HL-60 (cell line): ENCODE measurements at regions not wholly inside any gene's neighbourhood (a gene's known extent, or its start where the extent isn't known, plus 50 kb on each side); places are given as distances from the start of the nearest gene placed in this dataset.

Source experiments
- DNase-seq, 2 experiments: peaks; one replicate each; pipeline ENCODE4 v3.0.0-alpha.2; 2010 to 2020; ENCODE audit warnings: low read depth in 1 of 2, low spot score in 1 of 2
- H3K27ac ChIP-seq: fragments of 250-450 bp; sonication (Bioruptor Pico); replicated peaks from 2 replicates; pipeline ENCODE4 v1.5.1; 2020; ENCODE audit warnings: mild to moderate bottlenecking, moderate library complexity
- H3K27me3 ChIP-seq: fragments of 250-450 bp; sonication (Bioruptor Pico); 2 replicates; pipeline ENCODE4 v1.5.1; 2021; ENCODE audit warnings: mild to moderate bottlenecking, moderate library complexity; ENCODE audit not compliant: insufficient read depth, poor library complexity, severe bottlenecking
- H3K4me3 ChIP-seq: replicated peaks from 2 replicates; pipeline ENCODE4 v1.5.1; 2011; ENCODE audit warnings: mild to moderate bottlenecking, control low read depth, low read length; ENCODE audit not compliant: insufficient read depth
- GABPA ChIP-seq: IDR thresholded peaks from 2 replicates; pipeline ENCODE4 v1.6.1; 2012; ENCODE audit warnings: low read depth
- POLR2AphosphoS5 ChIP-seq: IDR thresholded peaks from 2 replicates; pipeline ENCODE4 v1.6.1; 2012; ENCODE audit warnings: low read depth
- SPI1 ChIP-seq: IDR thresholded peaks from 2 replicates; pipeline ENCODE4 v1.6.1; 2012; ENCODE audit warnings: low read depth, mild to moderate bottlenecking, borderline replicate concordance
- TF ChIP-seq, protein P1 (sequence below): IDR thresholded peaks from one replicate; pipeline ENCODE4 v1.5.1; 2011; ENCODE audit warnings: low read length, control low read depth, inconsistent platforms; ENCODE audit not compliant: insufficient read depth
- TF ChIP-seq, protein P2 (sequence below): IDR thresholded peaks from 2 replicates; pipeline ENCODE4 v1.6.1; 2012; ENCODE audit warnings: low read depth; ENCODE audit not compliant: insufficient replicate concordance

DNA sequence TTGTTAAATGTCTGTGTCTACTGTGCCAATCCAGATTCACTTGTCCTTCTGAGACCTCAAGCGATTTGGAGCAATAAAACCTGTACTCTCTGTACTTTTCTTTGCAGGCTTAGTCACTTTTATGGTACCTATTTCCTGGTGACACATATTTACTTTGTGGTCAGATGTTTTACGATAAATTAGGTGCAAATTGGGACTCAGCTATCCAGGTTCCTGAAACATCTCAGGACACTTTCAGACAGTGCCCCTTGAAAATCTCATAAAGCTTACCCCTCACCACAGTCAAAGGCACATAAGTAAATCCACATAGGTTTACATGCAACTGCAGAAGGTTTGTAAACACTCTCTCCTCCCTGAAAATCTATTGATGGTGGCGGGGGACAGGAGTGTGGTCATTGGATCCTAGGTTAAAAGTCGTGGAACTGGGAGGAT lies 438.8 kb downstream of the EFNB2 start:
- H3K4me3 ChIP-seq = no peak overlapping the region
- peaks cover 2% of the 10 kb centered on the region for H3K27me3 ChIP-seq
- no peak overlapping the region for H3K27ac ChIP-seq
- DNase-seq = no peak
- TF ChIP-seq SPI1 (no peak), GABPA (no peak), POLR2AphosphoS5 (no peak)

GRCh38 chr13:106095919-106096318 lies 439.5 kb downstream of the EFNB2 start:
- peaks cover 2% of the 10 kb centered on the region for H3K27me3 ChIP-seq
- TF ChIP-seq POLR2AphosphoS5 = no peak
- TF ChIP-seq SPI1 = no peak
- no peak for TF ChIP-seq GABPA
- TF ChIP-seq, protein P1, sequence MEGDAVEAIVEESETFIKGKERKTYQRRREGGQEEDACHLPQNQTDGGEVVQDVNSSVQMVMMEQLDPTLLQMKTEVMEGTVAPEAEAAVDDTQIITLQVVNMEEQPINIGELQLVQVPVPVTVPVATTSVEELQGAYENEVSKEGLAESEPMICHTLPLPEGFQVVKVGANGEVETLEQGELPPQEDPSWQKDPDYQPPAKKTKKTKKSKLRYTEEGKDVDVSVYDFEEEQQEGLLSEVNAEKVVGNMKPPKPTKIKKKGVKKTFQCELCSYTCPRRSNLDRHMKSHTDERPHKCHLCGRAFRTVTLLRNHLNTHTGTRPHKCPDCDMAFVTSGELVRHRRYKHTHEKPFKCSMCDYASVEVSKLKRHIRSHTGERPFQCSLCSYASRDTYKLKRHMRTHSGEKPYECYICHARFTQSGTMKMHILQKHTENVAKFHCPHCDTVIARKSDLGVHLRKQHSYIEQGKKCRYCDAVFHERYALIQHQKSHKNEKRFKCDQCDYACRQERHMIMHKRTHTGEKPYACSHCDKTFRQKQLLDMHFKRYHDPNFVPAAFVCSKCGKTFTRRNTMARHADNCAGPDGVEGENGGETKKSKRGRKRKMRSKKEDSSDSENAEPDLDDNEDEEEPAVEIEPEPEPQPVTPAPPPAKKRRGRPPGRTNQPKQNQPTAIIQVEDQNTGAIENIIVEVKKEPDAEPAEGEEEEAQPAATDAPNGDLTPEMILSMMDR = no peak
- H3K4me3 ChIP-seq = no peak overlapping the region
- DNase-seq = no peak
- no peak overlapping the region for H3K27ac ChIP-seq

DNA sequence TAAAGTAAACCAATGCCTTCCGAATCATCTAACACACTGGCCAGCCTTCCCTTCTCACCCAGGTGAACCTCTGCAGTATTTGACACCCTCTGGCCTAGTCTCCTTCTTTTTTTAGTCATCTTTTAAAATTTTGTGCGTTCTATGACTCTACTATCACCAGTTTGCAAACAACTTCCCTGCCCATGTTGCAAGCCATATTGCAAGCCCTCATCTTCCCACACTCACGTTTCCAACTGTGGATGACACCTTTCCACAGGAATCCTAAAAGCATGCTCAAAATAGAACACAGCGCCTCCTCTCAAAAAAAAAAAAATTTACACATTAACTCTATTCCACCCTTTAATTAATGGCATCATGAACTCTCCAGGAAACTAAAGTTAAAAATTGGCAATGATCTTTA lies 440.1 kb downstream of the EFNB2 start:
- H3K27me3 ChIP-seq = peaks cover 2% of the 10 kb centered on the region
- TF ChIP-seq SPI1 (no peak), POLR2AphosphoS5 (no peak), GABPA (no peak)
- TF ChIP-seq, protein P1 = no peak
- TF ChIP-seq, protein P2, sequence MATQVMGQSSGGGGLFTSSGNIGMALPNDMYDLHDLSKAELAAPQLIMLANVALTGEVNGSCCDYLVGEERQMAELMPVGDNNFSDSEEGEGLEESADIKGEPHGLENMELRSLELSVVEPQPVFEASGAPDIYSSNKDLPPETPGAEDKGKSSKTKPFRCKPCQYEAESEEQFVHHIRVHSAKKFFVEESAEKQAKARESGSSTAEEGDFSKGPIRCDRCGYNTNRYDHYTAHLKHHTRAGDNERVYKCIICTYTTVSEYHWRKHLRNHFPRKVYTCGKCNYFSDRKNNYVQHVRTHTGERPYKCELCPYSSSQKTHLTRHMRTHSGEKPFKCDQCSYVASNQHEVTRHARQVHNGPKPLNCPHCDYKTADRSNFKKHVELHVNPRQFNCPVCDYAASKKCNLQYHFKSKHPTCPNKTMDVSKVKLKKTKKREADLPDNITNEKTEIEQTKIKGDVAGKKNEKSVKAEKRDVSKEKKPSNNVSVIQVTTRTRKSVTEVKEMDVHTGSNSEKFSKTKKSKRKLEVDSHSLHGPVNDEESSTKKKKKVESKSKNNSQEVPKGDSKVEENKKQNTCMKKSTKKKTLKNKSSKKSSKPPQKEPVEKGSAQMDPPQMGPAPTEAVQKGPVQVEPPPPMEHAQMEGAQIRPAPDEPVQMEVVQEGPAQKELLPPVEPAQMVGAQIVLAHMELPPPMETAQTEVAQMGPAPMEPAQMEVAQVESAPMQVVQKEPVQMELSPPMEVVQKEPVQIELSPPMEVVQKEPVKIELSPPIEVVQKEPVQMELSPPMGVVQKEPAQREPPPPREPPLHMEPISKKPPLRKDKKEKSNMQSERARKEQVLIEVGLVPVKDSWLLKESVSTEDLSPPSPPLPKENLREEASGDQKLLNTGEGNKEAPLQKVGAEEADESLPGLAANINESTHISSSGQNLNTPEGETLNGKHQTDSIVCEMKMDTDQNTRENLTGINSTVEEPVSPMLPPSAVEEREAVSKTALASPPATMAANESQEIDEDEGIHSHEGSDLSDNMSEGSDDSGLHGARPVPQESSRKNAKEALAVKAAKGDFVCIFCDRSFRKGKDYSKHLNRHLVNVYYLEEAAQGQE = no peak
- H3K4me3 ChIP-seq = no peak overlapping the region

GRCh38 chr13:106090001-106090400 lies 445.5 kb downstream of the EFNB2 start:
- TF ChIP-seq GABPA = no peak
- no peak overlapping the region for H3K27ac ChIP-seq
- peaks cover 4% of the 10 kb centered on the region for H3K27me3 ChIP-seq
- DNase-seq = no peak
- no peak overlapping the region for H3K4me3 ChIP-seq

More for the DNA sequence above, 440.1 kb downstream of the EFNB2 start:
- DNase-seq = no peak
- no peak overlapping the region for H3K27ac ChIP-seq

- Histone ChIP-seq H3K27ac (no peak overlapping the region), H3K27me3 (peaks cover 4% of the 10 kb centered on the region), H3K4me3 (no peak overlapping the region)
- DNase-seq = no peak
- TF ChIP-seq, protein P2 = no peak
- TF ChIP-seq GABPA = no peak
- TF ChIP-seq POLR2AphosphoS5 = no peak
- TF ChIP-seq, protein P1 = no peak
- no peak for TF ChIP-seq SPI1
Measured at GRCh38 chr13:106089261-106089980, 446.0 kb downstream of the EFNB2 start.
